ENCODE measurements at regions not wholly inside any gene's neighbourhood (a gene's known extent, or its start where the extent isn't known, plus 50 kb on each side); places are given as distances from the start of the nearest gene placed in this dataset.
"Not testable (repeated sequence)": the region's sequence is repeated elsewhere in the genome, so short reads cannot be mapped to it uniquely, and the experiment has no call there.

- H3K27ac ChIP-seq = no peak overlapping the region
- H3K4me3 ChIP-seq = no peak overlapping the region
These were observed 57.4 kb upstream of the ZBTB20 start for GRCh38 chr3:115204475-115204874.

GRCh38 chr3:115208066-115208750 is 61.1 kb upstream of the ZBTB20 start:
- Histone ChIP-seq H3K4me3 (no peak overlapping the region), H3K27ac (no peak overlapping the region)

- Histone ChIP-seq H3K4me3 (no peak overlapping the region), H3K27ac (no peak overlapping the region)
These were observed 64.9 kb upstream of the ZBTB20 start for GRCh38 chr3:115211810-115212492.

GRCh38 chr3:115212615-115213014 is 65.5 kb upstream of the ZBTB20 start:
- Histone ChIP-seq H3K27ac (no peak overlapping the region), H3K4me3 (no peak overlapping the region)

- H3K4me3 ChIP-seq, H3K27ac ChIP-seq: not testable (repeated sequence)
These were observed 66.0 kb upstream of the ZBTB20 start for GRCh38 chr3:115213052-115213451.

- Histone ChIP-seq H3K27ac (no peak overlapping the region), H3K4me3 (no peak overlapping the region)
These were observed 70.2 kb upstream of the ZBTB20 start for GRCh38 chr3:115217292-115217677.

- Histone ChIP-seq H3K27ac (no peak overlapping the region), H3K4me3 (no peak overlapping the region)
These were observed 70.8 kb upstream of the ZBTB20 start for GRCh38 chr3:115217678-115218451.

- no peak overlapping the region for H3K27ac ChIP-seq
- no peak overlapping the region for H3K4me3 ChIP-seq
These were observed 71.8 kb upstream of the ZBTB20 start for GRCh38 chr3:115218859-115219258.

GRCh38 chr3:115224687-115225086 is 77.6 kb upstream of the ZBTB20 start:
- H3K4me3 ChIP-seq = no peak overlapping the region
- H3K27ac ChIP-seq = no peak overlapping the region

GRCh38 chr3:115226844-115227445 is 79.9 kb upstream of the ZBTB20 start:
- no peak overlapping the region for H3K27ac ChIP-seq
- no peak overlapping the region for H3K4me3 ChIP-seq

GRCh38 chr3:115227461-115227860 is 80.4 kb upstream of the ZBTB20 start:
- Histone ChIP-seq H3K4me3 (no peak overlapping the region), H3K27ac (no peak overlapping the region)

- Histone ChIP-seq H3K27ac (no peak overlapping the region), H3K4me3 (no peak overlapping the region)
These were observed 81.2 kb upstream of the ZBTB20 start for GRCh38 chr3:115228266-115228665.

- H3K4me3 ChIP-seq = no peak overlapping the region
- H3K27ac ChIP-seq = no peak overlapping the region
These were observed 85.1 kb upstream of the ZBTB20 start for GRCh38 chr3:115232167-115232566.

- Histone ChIP-seq H3K27ac (no peak overlapping the region), H3K4me3 (no peak overlapping the region)
These were observed 85.9 kb upstream of the ZBTB20 start for GRCh38 chr3:115233021-115233420.

- Histone ChIP-seq H3K27ac (no peak overlapping the region), H3K4me3 (no peak overlapping the region)
These were observed 89.4 kb upstream of the ZBTB20 start for GRCh38 chr3:115236496-115236895.

GRCh38 chr3:115239717-115240116 is 92.6 kb upstream of the ZBTB20 start:
- H3K27ac ChIP-seq = peak overlapping the region in 11 of 21 experiments; percentile 3 to 84 (median 49)
- no peak overlapping the region for H3K4me3 ChIP-seq

- H3K4me3 ChIP-seq = no peak overlapping the region
- no peak overlapping the region for H3K27ac ChIP-seq
These were observed 97.3 kb upstream of the ZBTB20 start for GRCh38 chr3:115244350-115244749.

- peak overlapping the region in 2 of 21 experiments; percentile 26 to 49 for H3K27ac ChIP-seq
- no peak overlapping the region for H3K4me3 ChIP-seq
These were observed 98.3 kb upstream of the ZBTB20 start for GRCh38 chr3:115245438-115245837.

GRCh38 chr3:115245899-115246298 is 98.8 kb upstream of the ZBTB20 start:
- no peak overlapping the region for H3K4me3 ChIP-seq
- peak overlapping the region in 4 of 21 experiments; percentile 2 to 49 (median 26) for H3K27ac ChIP-seq

GRCh38 chr3:115246461-115247020 is 99.5 kb upstream of the ZBTB20 start:
- H3K4me3 ChIP-seq = no peak overlapping the region
- H3K27ac ChIP-seq = peak overlapping the region in 4 of 21 experiments; percentile 2 to 49 (median 26)
